Kidney epithelial cell (primary cell): ENCODE measurements at regions not wholly inside any gene's neighbourhood (a gene's known extent, or its start where the extent isn't known, plus 50 kb on each side); places are given as distances from the start of the nearest gene placed in this dataset.

Source experiments
- DNase-seq: peaks from one replicate; pipeline ENCODE4 v3.0.0-alpha.2; 2010; ENCODE audit warnings: low read depth
- H3K27me3 ChIP-seq: 2 replicates; pipeline ENCODE4 v1.6.0; 2011; ENCODE audit warnings: low read length; ENCODE audit not compliant: control insufficient read depth, insufficient read depth
- H3K36me3 ChIP-seq: 2 replicates; pipeline ENCODE4 v1.5.1; 2011; ENCODE audit warnings: low read length; ENCODE audit not compliant: control insufficient read depth, insufficient read depth
- H3K4me3 ChIP-seq: 2 replicates; pipeline ENCODE4 v1.5.1; 2011; ENCODE audit warnings: low read depth, mild to moderate bottlenecking, control low read depth, low read length
- TF ChIP-seq, protein P1 (sequence below): IDR thresholded peaks from 2 replicates; pipeline ENCODE4 v1.5.1; 2011; ENCODE audit warnings: mild to moderate bottlenecking, moderate library complexity, low read length, control low read depth, inconsistent platforms; ENCODE audit not compliant: insufficient read depth, poor library complexity, severe bottlenecking

- TF ChIP-seq, protein P1, sequence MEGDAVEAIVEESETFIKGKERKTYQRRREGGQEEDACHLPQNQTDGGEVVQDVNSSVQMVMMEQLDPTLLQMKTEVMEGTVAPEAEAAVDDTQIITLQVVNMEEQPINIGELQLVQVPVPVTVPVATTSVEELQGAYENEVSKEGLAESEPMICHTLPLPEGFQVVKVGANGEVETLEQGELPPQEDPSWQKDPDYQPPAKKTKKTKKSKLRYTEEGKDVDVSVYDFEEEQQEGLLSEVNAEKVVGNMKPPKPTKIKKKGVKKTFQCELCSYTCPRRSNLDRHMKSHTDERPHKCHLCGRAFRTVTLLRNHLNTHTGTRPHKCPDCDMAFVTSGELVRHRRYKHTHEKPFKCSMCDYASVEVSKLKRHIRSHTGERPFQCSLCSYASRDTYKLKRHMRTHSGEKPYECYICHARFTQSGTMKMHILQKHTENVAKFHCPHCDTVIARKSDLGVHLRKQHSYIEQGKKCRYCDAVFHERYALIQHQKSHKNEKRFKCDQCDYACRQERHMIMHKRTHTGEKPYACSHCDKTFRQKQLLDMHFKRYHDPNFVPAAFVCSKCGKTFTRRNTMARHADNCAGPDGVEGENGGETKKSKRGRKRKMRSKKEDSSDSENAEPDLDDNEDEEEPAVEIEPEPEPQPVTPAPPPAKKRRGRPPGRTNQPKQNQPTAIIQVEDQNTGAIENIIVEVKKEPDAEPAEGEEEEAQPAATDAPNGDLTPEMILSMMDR: no peak
- no peaks in the 10 kb centered on the region for H3K36me3 ChIP-seq
- DNase-seq: no peak
- no peaks in the 10 kb centered on the region for H3K27me3 ChIP-seq
- H3K4me3 ChIP-seq: no peak overlapping the region
These were observed 77.3 kb upstream of the NR2F2 start for GRCh38 chr15:96253006-96253747.

DNA sequence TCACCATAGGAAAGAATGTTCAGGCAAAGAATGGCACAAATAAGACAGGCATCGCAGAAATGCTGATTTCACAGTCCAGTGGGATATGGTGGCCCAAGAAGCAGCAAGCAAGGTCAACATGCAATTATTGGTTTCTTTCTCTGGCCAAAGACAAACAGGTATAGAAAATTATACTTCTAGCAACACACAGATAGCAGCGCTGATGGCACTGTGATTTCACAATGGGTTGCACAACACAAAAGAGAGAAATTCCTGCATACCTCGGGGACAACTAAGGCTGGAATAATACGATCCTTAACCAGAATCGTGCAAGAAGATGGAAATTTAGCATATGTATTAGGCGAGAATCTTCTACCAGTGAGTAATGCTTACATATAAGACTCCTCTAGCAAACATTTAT, 76.3 kb upstream of the NR2F2 start:
- TF ChIP-seq, protein P1: no peak
- Histone ChIP-seq H3K36me3 (no peaks in the 10 kb centered on the region), H3K4me3 (no peak overlapping the region), H3K27me3 (no peaks in the 10 kb centered on the region)
- no peak for DNase-seq

- no peak overlapping the region for H3K4me3 ChIP-seq
- no peak for DNase-seq
- H3K27me3 ChIP-seq: no peaks in the 10 kb centered on the region
- no peaks in the 10 kb centered on the region for H3K36me3 ChIP-seq
- TF ChIP-seq, protein P1: no peak
These were observed 74.9 kb upstream of the NR2F2 start for GRCh38 chr15:96255599-96255998.

- TF ChIP-seq, protein P1: no peak
- DNase-seq: no peak
- Histone ChIP-seq H3K4me3 (no peak overlapping the region), H3K36me3 (no peaks in the 10 kb centered on the region), H3K27me3 (no peaks in the 10 kb centered on the region)
These were observed 68.9 kb upstream of the NR2F2 start for GRCh38 chr15:96261575-96262034.

- H3K27me3 ChIP-seq: no peaks in the 10 kb centered on the region
- no peak overlapping the region for H3K4me3 ChIP-seq
- no peaks in the 10 kb centered on the region for H3K36me3 ChIP-seq
- TF ChIP-seq, protein P1: no peak
- no peak for DNase-seq
These were observed 68.4 kb upstream of the NR2F2 start for GRCh38 chr15:96262097-96262496.
